ENCODE measurements at regions not wholly inside any gene's neighbourhood (a gene's known extent, or its start where the extent isn't known, plus 50 kb on each side); places are given as distances from the start of the nearest gene placed in this dataset.

DNA sequence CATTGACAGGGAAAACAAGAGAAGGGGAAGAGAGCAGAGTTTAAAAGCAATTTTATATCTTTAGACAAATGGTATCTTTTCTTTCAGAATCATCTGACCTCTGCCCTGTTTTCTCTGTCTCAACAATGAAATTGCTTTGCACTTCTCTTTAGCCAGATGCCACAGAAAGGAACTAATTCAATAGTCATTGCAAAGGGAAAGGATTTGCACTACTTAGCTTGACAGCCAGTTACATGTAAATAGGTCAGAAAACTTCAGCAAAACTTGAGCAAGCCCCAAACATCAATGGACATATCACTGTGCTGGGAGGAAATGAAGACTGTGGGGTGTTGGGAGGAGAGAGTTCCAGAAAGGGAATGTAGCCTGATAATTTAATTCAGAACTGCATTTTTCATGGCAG lies 181.3 kb upstream of the FAM83B start:
- no peaks in the 10 kb centered on the region for H3K36me3 ChIP-seq (ENCODE audit: control insufficient read depth in 2 of 2, insufficient read depth in 2 of 2, low read length in 2 of 2)
- no peaks in the 10 kb centered on the region for H3K27me3 ChIP-seq (ENCODE audit: control insufficient read depth in 2 of 2, insufficient read depth in 2 of 2, low read length in 2 of 2)
- peaks cover 0 to 3% of the 10 kb centered on the region in 2 donors for H3K9me3 ChIP-seq (ENCODE audit: control insufficient read depth in 2 of 2, low read length in 2 of 2)
- H3K4me3 ChIP-seq (ENCODE audit: low read length in 2 of 2): no peak overlapping the region
- no peaks in the 10 kb centered on the region for H3K4me1 ChIP-seq (ENCODE audit: control insufficient read depth in 2 of 2, insufficient read depth in 2 of 2, low read length in 2 of 2)
- no peak overlapping the region for H3K27ac ChIP-seq (ENCODE audit: low read depth in 2 of 2, low read length in 2 of 2)
- no peak overlapping the region for H3K9ac ChIP-seq (ENCODE audit: low read depth in 1 of 2, low read length in 2 of 2)

DNA sequence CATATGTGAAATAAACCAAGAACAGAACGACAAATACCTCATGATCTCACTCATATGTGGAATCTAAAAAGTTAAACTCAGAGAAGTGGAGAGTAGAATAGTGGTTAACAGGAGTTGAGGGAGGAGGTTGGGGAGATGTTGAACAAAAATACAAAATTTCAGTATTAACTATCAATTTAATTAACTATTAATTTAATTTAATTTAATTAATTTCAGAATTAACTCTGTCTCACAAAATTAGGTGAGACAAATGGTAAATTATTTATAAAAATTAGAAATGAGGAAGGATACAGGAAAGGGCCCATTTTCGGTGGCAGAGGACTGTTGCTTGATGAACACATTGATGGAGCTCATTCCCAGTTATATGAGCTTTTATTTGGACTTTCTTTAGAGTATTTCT lies 166.0 kb upstream of the FAM83B start:
- H3K36me3 ChIP-seq (ENCODE audit: control insufficient read depth in 2 of 2, insufficient read depth in 2 of 2, low read length in 2 of 2): no peaks in the 10 kb centered on the region

DNA sequence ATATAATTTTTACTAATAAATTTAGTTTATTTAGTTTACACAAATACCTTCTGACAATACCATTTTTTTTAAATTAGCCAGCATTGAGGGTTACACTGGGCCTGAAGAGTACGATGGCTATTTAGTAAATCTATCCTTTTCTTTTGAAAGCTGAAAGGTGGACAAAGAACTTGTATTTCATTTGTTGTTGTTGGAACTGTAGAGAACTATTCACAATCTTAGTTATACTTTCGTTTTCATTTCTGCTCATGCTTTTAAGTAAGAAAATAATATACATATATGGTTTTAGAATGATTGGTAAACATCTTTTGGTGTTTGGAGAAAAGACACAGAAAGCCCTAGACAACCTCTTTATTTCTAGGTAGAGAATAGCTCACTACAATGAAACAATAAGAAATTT lies 165.3 kb upstream of the FAM83B start:
- no peak overlapping the region for H3K9ac ChIP-seq (ENCODE audit: low read depth in 1 of 2, low read length in 2 of 2)
- no peak overlapping the region for H3K4me3 ChIP-seq (ENCODE audit: low read length in 2 of 2)
- H3K27me3 ChIP-seq (ENCODE audit: control insufficient read depth in 2 of 2, insufficient read depth in 2 of 2, low read length in 2 of 2): no peaks in the 10 kb centered on the region
- no peaks in the 10 kb centered on the region for H3K9me3 ChIP-seq (ENCODE audit: control insufficient read depth in 2 of 2, low read length in 2 of 2)
- H3K4me1 ChIP-seq (ENCODE audit: control insufficient read depth in 2 of 2, insufficient read depth in 2 of 2, low read length in 2 of 2): no peaks in the 10 kb centered on the region
- H3K27ac ChIP-seq (ENCODE audit: low read depth in 2 of 2, low read length in 2 of 2): no peak overlapping the region
- H3K36me3 ChIP-seq (ENCODE audit: control insufficient read depth in 2 of 2, insufficient read depth in 2 of 2, low read length in 2 of 2): no peaks in the 10 kb centered on the region

More for the DNA sequence above, 166.0 kb upstream of the FAM83B start:
- H3K27ac ChIP-seq (ENCODE audit: low read depth in 2 of 2, low read length in 2 of 2): no peak overlapping the region
- no peak overlapping the region for H3K4me3 ChIP-seq (ENCODE audit: low read length in 2 of 2)
- no peak overlapping the region for H3K9ac ChIP-seq (ENCODE audit: low read depth in 1 of 2, low read length in 2 of 2)
- no peaks in the 10 kb centered on the region for H3K9me3 ChIP-seq (ENCODE audit: control insufficient read depth in 2 of 2, low read length in 2 of 2)
- no peaks in the 10 kb centered on the region for H3K27me3 ChIP-seq (ENCODE audit: control insufficient read depth in 2 of 2, insufficient read depth in 2 of 2, low read length in 2 of 2)
- no peaks in the 10 kb centered on the region for H3K4me1 ChIP-seq (ENCODE audit: control insufficient read depth in 2 of 2, insufficient read depth in 2 of 2, low read length in 2 of 2)

DNA sequence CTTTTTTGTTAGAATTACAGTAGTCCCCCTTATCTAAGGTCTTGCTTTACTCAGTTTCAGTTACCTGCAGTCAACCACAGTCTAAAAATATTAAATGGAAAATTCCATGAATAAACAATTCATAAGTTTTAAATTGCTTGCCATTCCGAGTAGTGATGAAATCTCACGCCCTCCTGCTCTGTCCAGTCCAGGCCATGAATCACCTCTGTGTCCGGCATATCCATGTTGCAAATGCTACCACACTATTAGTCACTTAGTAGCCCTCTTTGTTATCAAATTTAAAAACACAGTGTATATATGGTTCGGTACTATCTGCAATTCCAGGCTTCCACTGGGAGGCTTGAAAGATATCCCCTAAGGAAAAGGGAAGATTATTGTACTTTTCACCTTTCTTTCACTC lies 164.6 kb upstream of the FAM83B start:
- H3K36me3 ChIP-seq (ENCODE audit: control insufficient read depth in 2 of 2, insufficient read depth in 2 of 2, low read length in 2 of 2): no peaks in the 10 kb centered on the region
- H3K4me1 ChIP-seq (ENCODE audit: control insufficient read depth in 2 of 2, insufficient read depth in 2 of 2, low read length in 2 of 2): no peaks in the 10 kb centered on the region
- H3K27ac ChIP-seq (ENCODE audit: low read depth in 2 of 2, low read length in 2 of 2): no peak overlapping the region
- no peaks in the 10 kb centered on the region for H3K27me3 ChIP-seq (ENCODE audit: control insufficient read depth in 2 of 2, insufficient read depth in 2 of 2, low read length in 2 of 2)
- no peak overlapping the region for H3K9ac ChIP-seq (ENCODE audit: low read depth in 1 of 2, low read length in 2 of 2)
- no peaks in the 10 kb centered on the region for H3K9me3 ChIP-seq (ENCODE audit: control insufficient read depth in 2 of 2, low read length in 2 of 2)
- no peak overlapping the region for H3K4me3 ChIP-seq (ENCODE audit: low read length in 2 of 2)

DNA sequence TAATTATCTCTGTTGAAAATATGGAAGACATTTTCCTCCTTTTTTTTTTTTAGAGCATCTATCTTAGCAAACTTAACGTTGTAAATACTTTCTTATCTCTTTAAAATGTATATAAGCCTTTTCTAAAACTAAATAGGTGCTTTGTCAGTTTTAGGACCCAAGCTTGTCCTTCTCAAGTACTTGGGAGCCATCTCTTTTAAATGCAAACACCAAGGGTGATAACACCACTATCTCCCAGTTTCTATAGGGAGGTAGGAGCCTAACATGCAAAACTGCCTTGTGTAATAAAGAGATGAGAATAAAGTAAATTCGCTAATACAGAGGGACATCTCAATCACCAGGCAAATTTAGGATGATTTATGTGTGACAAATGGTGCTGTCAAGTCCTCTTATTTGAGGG lies 157.0 kb upstream of the FAM83B start:
- no peak overlapping the region for H3K27ac ChIP-seq (ENCODE audit: low read depth in 2 of 2, low read length in 2 of 2)
- no peaks in the 10 kb centered on the region for H3K9me3 ChIP-seq (ENCODE audit: control insufficient read depth in 2 of 2, low read length in 2 of 2)
- H3K27me3 ChIP-seq (ENCODE audit: control insufficient read depth in 2 of 2, insufficient read depth in 2 of 2, low read length in 2 of 2): no peaks in the 10 kb centered on the region
- no peaks in the 10 kb centered on the region for H3K36me3 ChIP-seq (ENCODE audit: control insufficient read depth in 2 of 2, insufficient read depth in 2 of 2, low read length in 2 of 2)
- no peak overlapping the region for H3K4me3 ChIP-seq (ENCODE audit: low read length in 2 of 2)
- no peak overlapping the region for H3K9ac ChIP-seq (ENCODE audit: low read depth in 1 of 2, low read length in 2 of 2)
- peaks cover 0 to 2% of the 10 kb centered on the region in 2 donors for H3K4me1 ChIP-seq (ENCODE audit: control insufficient read depth in 2 of 2, insufficient read depth in 2 of 2, low read length in 2 of 2)

DNA sequence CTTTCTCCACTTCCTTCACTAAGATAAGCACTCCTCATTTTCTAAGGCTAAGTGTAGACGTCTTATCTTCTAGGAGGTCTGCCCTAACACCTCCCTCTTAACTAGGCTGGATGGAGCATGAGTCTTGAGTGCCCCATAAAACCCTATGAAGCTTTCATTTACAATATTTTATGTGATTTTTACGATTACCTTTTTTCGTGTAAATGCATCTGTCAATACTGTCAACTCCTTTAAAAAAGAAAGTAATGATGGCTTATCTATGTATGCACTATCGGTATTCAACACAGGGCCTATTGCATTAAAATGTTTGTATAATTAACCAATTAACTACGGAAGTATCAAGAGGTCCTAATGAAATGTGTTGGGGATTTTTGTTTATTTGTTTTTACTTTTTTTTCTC lies 156.0 kb upstream of the FAM83B start:
- no peaks in the 10 kb centered on the region for H3K9me3 ChIP-seq (ENCODE audit: control insufficient read depth in 2 of 2, low read length in 2 of 2)
- no peak overlapping the region for H3K9ac ChIP-seq (ENCODE audit: low read depth in 1 of 2, low read length in 2 of 2)
- no peaks in the 10 kb centered on the region for H3K36me3 ChIP-seq (ENCODE audit: control insufficient read depth in 2 of 2, insufficient read depth in 2 of 2, low read length in 2 of 2)
- no peaks in the 10 kb centered on the region for H3K27me3 ChIP-seq (ENCODE audit: control insufficient read depth in 2 of 2, insufficient read depth in 2 of 2, low read length in 2 of 2)
- no peak overlapping the region for H3K27ac ChIP-seq (ENCODE audit: low read depth in 2 of 2, low read length in 2 of 2)
- peaks cover 0 to 2% of the 10 kb centered on the region in 2 donors for H3K4me1 ChIP-seq (ENCODE audit: control insufficient read depth in 2 of 2, insufficient read depth in 2 of 2, low read length in 2 of 2)
- no peak overlapping the region for H3K4me3 ChIP-seq (ENCODE audit: low read length in 2 of 2)

DNA sequence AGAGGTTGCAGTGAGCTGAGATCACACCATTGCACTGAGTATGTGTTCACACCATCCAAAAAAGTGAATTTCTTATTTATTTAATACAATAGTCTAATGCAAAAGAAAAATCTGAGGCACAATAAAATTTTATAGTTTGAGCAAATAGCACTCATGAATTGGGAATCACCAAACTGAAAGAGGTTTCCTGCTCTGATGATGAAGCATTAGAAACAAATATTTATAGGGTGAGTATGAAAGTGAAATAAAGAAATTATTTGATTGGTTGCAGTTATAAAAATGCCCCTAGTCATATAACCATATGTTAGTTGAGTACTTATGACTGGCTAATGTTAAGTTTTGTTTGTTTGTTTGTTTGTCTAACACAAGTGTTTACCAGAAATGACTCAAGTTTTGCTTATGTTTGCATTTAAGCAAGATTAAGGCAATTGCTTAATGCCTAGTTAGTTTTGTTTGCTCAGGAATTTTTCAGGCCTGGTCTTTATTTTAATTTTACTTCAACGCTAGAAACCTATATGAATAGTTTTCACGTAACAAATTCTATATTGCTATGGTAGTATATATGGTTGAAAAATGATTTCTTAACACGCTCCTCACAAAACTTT lies 151.5 kb upstream of the FAM83B start:
- Histone ChIP-seq H3K9me3 (ENCODE audit: control insufficient read depth in 2 of 2, low read length in 2 of 2) (no peaks in the 10 kb centered on the region), H3K27me3 (ENCODE audit: control insufficient read depth in 2 of 2, insufficient read depth in 2 of 2, low read length in 2 of 2) (no peaks in the 10 kb centered on the region), H3K27ac (ENCODE audit: low read depth in 2 of 2, low read length in 2 of 2) (no peak overlapping the region)

DNA sequence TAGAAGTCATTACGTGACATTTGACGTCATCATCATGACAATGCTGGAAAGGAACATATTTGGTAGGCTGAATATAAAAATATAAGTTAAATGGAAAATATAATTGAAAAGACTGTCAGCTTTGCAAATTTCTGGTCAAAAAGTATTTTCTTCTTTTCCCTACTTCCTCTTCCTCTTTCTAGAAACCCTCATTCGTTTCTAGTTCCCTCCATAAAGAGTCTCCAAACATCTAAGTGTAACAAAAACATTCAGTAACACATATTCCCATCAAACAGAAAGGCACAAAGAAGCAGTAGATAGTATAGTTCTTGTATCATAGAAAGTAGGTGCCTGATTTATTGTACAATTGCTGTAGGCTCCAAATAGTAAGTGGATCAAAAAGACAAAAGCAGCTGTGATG lies 150.8 kb upstream of the FAM83B start:
- Histone ChIP-seq H3K9ac (ENCODE audit: low read depth in 1 of 2, low read length in 2 of 2) (no peak overlapping the region), H3K27me3 (ENCODE audit: control insufficient read depth in 2 of 2, insufficient read depth in 2 of 2, low read length in 2 of 2) (no peaks in the 10 kb centered on the region), H3K9me3 (ENCODE audit: control insufficient read depth in 2 of 2, low read length in 2 of 2) (no peaks in the 10 kb centered on the region), H3K4me3 (ENCODE audit: low read length in 2 of 2) (no peak overlapping the region), H3K27ac (ENCODE audit: low read depth in 2 of 2, low read length in 2 of 2) (no peak overlapping the region), H3K4me1 (ENCODE audit: control insufficient read depth in 2 of 2, insufficient read depth in 2 of 2, low read length in 2 of 2) (no peaks in the 10 kb centered on the region), H3K36me3 (ENCODE audit: control insufficient read depth in 2 of 2, insufficient read depth in 2 of 2, low read length in 2 of 2) (no peaks in the 10 kb centered on the region)

More for the DNA sequence above, 151.5 kb upstream of the FAM83B start:
- Histone ChIP-seq H3K36me3 (ENCODE audit: control insufficient read depth in 2 of 2, insufficient read depth in 2 of 2, low read length in 2 of 2) (no peaks in the 10 kb centered on the region), H3K4me3 (ENCODE audit: low read length in 2 of 2) (no peak overlapping the region), H3K9ac (ENCODE audit: low read depth in 1 of 2, low read length in 2 of 2) (no peak overlapping the region), H3K4me1 (ENCODE audit: control insufficient read depth in 2 of 2, insufficient read depth in 2 of 2, low read length in 2 of 2) (peaks cover 0 to 2% of the 10 kb centered on the region in 2 donors)

DNA sequence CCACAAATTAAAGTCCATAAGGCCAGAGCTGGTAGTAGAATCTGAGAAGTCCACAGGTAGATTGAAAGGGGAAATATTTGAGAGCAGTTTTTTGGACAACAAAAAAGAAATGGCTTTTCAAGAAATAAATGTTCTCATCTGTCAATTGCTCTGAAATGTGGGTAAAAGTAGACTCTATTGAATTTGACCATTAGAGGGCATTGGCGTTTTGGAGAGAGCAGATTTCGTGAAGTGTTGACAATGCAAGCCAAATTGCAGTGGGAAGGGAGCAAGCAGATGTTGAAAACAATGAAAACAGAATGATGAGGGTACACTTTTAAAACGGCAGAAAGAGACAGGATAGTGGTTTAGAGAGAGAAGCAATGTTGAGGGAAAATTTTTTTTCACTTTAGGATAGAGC lies 149.1 kb upstream of the FAM83B start:
- no peaks in the 10 kb centered on the region for H3K9me3 ChIP-seq (ENCODE audit: control insufficient read depth in 2 of 2, low read length in 2 of 2)
- H3K4me1 ChIP-seq (ENCODE audit: control insufficient read depth in 2 of 2, insufficient read depth in 2 of 2, low read length in 2 of 2): no peaks in the 10 kb centered on the region
- H3K36me3 ChIP-seq (ENCODE audit: control insufficient read depth in 2 of 2, insufficient read depth in 2 of 2, low read length in 2 of 2): no peaks in the 10 kb centered on the region
- no peak overlapping the region for H3K27ac ChIP-seq (ENCODE audit: low read depth in 2 of 2, low read length in 2 of 2)
- no peak overlapping the region for H3K9ac ChIP-seq (ENCODE audit: low read depth in 1 of 2, low read length in 2 of 2)
- no peaks in the 10 kb centered on the region for H3K27me3 ChIP-seq (ENCODE audit: control insufficient read depth in 2 of 2, insufficient read depth in 2 of 2, low read length in 2 of 2)
- H3K4me3 ChIP-seq (ENCODE audit: low read length in 2 of 2): no peak overlapping the region

DNA sequence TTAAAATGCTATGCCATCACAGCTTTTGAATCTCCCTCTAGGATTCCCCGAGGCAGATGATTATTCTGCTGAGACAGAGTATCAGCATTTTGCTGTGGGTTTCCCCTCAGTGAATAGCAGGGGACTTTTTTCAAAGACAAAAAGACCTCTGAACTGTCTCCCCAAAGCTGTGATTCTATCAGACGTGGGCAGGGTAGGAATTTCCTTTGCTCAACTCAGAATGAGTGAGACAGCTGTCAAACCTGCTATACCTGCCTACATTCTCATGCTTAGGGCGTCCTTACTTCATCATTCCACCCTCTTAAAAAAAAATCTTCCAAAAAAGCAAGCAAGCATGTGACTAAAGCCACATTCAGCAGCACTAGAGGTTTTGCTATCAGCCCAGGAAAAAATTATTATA lies 147.6 kb upstream of the FAM83B start:
- no peak overlapping the region for H3K27ac ChIP-seq (ENCODE audit: low read depth in 2 of 2, low read length in 2 of 2)
- H3K4me3 ChIP-seq (ENCODE audit: low read length in 2 of 2): no peak overlapping the region
- no peak overlapping the region for H3K9ac ChIP-seq (ENCODE audit: low read depth in 1 of 2, low read length in 2 of 2)

DNA sequence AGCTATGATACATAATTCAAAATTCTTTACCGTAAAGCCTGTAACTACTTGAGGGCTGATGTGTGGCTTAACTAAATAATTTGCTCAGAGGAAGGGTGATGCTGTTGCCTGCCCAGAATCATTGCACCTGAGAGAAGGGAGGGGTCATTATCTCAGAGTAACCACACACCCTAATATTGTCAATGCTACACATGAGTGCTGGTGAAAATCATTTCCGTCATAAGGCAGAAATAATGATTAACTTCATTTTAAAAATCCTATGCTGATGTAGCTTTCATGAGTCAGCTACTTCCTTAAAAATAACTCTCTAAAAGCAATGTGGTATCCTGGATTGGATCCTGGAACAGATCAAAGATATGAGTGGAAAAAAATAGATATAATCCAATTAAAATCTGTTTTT lies 146.4 kb upstream of the FAM83B start:
- Histone ChIP-seq H3K9ac (ENCODE audit: low read depth in 1 of 2, low read length in 2 of 2) (no peak overlapping the region), H3K27me3 (ENCODE audit: control insufficient read depth in 2 of 2, insufficient read depth in 2 of 2, low read length in 2 of 2) (no peaks in the 10 kb centered on the region), H3K36me3 (ENCODE audit: control insufficient read depth in 2 of 2, insufficient read depth in 2 of 2, low read length in 2 of 2) (no peaks in the 10 kb centered on the region), H3K27ac (ENCODE audit: low read depth in 2 of 2, low read length in 2 of 2) (no peak overlapping the region), H3K4me1 (ENCODE audit: control insufficient read depth in 2 of 2, insufficient read depth in 2 of 2, low read length in 2 of 2) (no peaks in the 10 kb centered on the region), H3K4me3 (ENCODE audit: low read length in 2 of 2) (no peak overlapping the region), H3K9me3 (ENCODE audit: control insufficient read depth in 2 of 2, low read length in 2 of 2) (no peaks in the 10 kb centered on the region)

More for the DNA sequence above, 147.6 kb upstream of the FAM83B start:
- Histone ChIP-seq H3K36me3 (ENCODE audit: control insufficient read depth in 2 of 2, insufficient read depth in 2 of 2, low read length in 2 of 2) (no peaks in the 10 kb centered on the region), H3K27me3 (ENCODE audit: control insufficient read depth in 2 of 2, insufficient read depth in 2 of 2, low read length in 2 of 2) (no peaks in the 10 kb centered on the region), H3K9me3 (ENCODE audit: control insufficient read depth in 2 of 2, low read length in 2 of 2) (no peaks in the 10 kb centered on the region), H3K4me1 (ENCODE audit: control insufficient read depth in 2 of 2, insufficient read depth in 2 of 2, low read length in 2 of 2) (no peaks in the 10 kb centered on the region)
